ENCODE measurements at regions not wholly inside any gene's neighbourhood (a gene's known extent, or its start where the extent isn't known, plus 50 kb on each side); places are given as distances from the start of the nearest gene placed in this dataset.

GRCh38 chr2:12396699-12397098 is 320.0 kb upstream of the TRIB2 start:
- DNase-seq: no peak

- no peak for DNase-seq
Measured at GRCh38 chr2:12397854-12398253, 318.9 kb upstream of the TRIB2 start.

- DNase-seq: no peak
Measured at GRCh38 chr2:12399240-12399639, 317.5 kb upstream of the TRIB2 start.

GRCh38 chr2:12400543-12400942 is 316.2 kb upstream of the TRIB2 start:
- no peak for DNase-seq

- no peak for DNase-seq
Measured at GRCh38 chr2:12402440-12403139, 314.1 kb upstream of the TRIB2 start.

- no peak for DNase-seq
Measured at GRCh38 chr2:12404497-12404896, 312.2 kb upstream of the TRIB2 start.

- no peak for DNase-seq
Measured at GRCh38 chr2:12407160-12407559, 309.6 kb upstream of the TRIB2 start.

- DNase-seq: no peak
Measured at GRCh38 chr2:12412898-12413305, 303.8 kb upstream of the TRIB2 start.

- no peak for DNase-seq
Measured at GRCh38 chr2:12415536-12415935, 301.2 kb upstream of the TRIB2 start.

GRCh38 chr2:12416600-12416999 is 300.1 kb upstream of the TRIB2 start:
- DNase-seq: no peak

GRCh38 chr2:12417786-12418185 is 298.9 kb upstream of the TRIB2 start:
- DNase-seq: no peak

- no peak for DNase-seq
Measured at GRCh38 chr2:12419803-12420202, 296.9 kb upstream of the TRIB2 start.

GRCh38 chr2:12421046-12421445 is 295.7 kb upstream of the TRIB2 start:
- no peak for DNase-seq

GRCh38 chr2:12424219-12424618 is 292.5 kb upstream of the TRIB2 start:
- DNase-seq: no peak

GRCh38 chr2:12424809-12425208 is 291.9 kb upstream of the TRIB2 start:
- no peak for DNase-seq

GRCh38 chr2:12428324-12428723 is 288.4 kb upstream of the TRIB2 start:
- no peak for DNase-seq

GRCh38 chr2:12428786-12429185 is 287.9 kb upstream of the TRIB2 start:
- no peak for DNase-seq

- DNase-seq: no peak
Measured at GRCh38 chr2:12429779-12430406, 286.8 kb upstream of the TRIB2 start.

- DNase-seq: no peak
Measured at GRCh38 chr2:12430407-12431133, 286.2 kb upstream of the TRIB2 start.

- DNase-seq: no peak
Measured at GRCh38 chr2:12432985-12433625, 283.6 kb upstream of the TRIB2 start.

- DNase-seq: no peak
Measured at GRCh38 chr2:12433626-12433990, 283.1 kb upstream of the TRIB2 start.

GRCh38 chr2:12434630-12435098 is 282.1 kb upstream of the TRIB2 start:
- no peak for DNase-seq

- no peak for DNase-seq
Measured at GRCh38 chr2:12435430-12436222, 281.1 kb upstream of the TRIB2 start.
